H9 (cell line): ENCODE measurements at regions not wholly inside any gene's neighbourhood (a gene's known extent, or its start where the extent isn't known, plus 50 kb on each side); places are given as distances from the start of the nearest gene placed in this dataset.

Source experiments
- DNase-seq: peaks from one replicate; pipeline ENCODE4 v3.0.0-alpha.2; 2017
- H2AFZ ChIP-seq: one replicate; pipeline ENCODE4 v1.6.1; 2013; ENCODE audit warnings: mild to moderate bottlenecking, low read length, control low read depth, moderate library complexity
- H2AK5ac ChIP-seq: 2 replicates; pipeline ENCODE4 v1.6.1; 2013; ENCODE audit warnings: low read length, control low read depth, mixed read lengths; ENCODE audit not compliant: insufficient read length
- H2BK120ac ChIP-seq: one replicate; pipeline ENCODE4 v1.6.1; 2013; ENCODE audit warnings: low read depth, mild to moderate bottlenecking, low read length, control low read depth, inconsistent platforms; ENCODE audit not compliant: poor library complexity, severe bottlenecking
- H2BK12ac ChIP-seq: 2 replicates; pipeline ENCODE4 v1.6.1; 2013; ENCODE audit warnings: low read length, control low read depth, mixed read lengths, low read depth; ENCODE audit not compliant: insufficient read length
- H2BK15ac ChIP-seq: 2 replicates; pipeline ENCODE4 v1.6.1; 2013; ENCODE audit warnings: low read depth, low read length, control low read depth
- H2BK20ac ChIP-seq: one replicate; pipeline ENCODE4 v1.6.1; 2013; ENCODE audit warnings: low read depth, mild to moderate bottlenecking, low read length, control low read depth, inconsistent platforms; ENCODE audit not compliant: poor library complexity, severe bottlenecking
- H2BK5ac ChIP-seq: 2 replicates; pipeline ENCODE4 v1.6.1; 2013; ENCODE audit warnings: low read length, control low read depth, mixed read lengths; ENCODE audit not compliant: insufficient read length
- H3K14ac ChIP-seq: 2 replicates; pipeline ENCODE4 v1.6.1; 2013; ENCODE audit warnings: low read length, control low read depth; ENCODE audit not compliant: insufficient read depth
- H3K18ac ChIP-seq: 2 replicates; pipeline ENCODE4 v1.6.1; 2013; ENCODE audit warnings: low read depth, mild to moderate bottlenecking, mixed read lengths, low read length, control low read depth; ENCODE audit not compliant: insufficient read length
- H3K23ac ChIP-seq: 2 replicates; pipeline ENCODE4 v1.6.1; 2013; ENCODE audit warnings: low read length, control low read depth, mixed read lengths, low read depth; ENCODE audit not compliant: insufficient read length
- H3K23me2 ChIP-seq: 2 replicates; pipeline ENCODE4 v1.6.1; 2013; ENCODE audit warnings: low read depth, mild to moderate bottlenecking, mixed read lengths, low read length, control low read depth; ENCODE audit not compliant: insufficient read length, poor library complexity, severe bottlenecking
- H3K27ac ChIP-seq: 2 replicates; pipeline ENCODE4 v1.5.1; 2013; ENCODE audit warnings: low read length, control low read depth, mixed read lengths, low read depth; ENCODE audit not compliant: insufficient read length
- H3K27me3 ChIP-seq: 2 replicates; pipeline ENCODE4 v1.6.1; 2013; ENCODE audit warnings: low read length, control low read depth, inconsistent platforms; ENCODE audit not compliant: insufficient read depth
- H3K4ac ChIP-seq: 2 replicates; pipeline ENCODE4 v1.6.1; 2013; ENCODE audit warnings: low read depth, mild to moderate bottlenecking, control low read depth, inconsistent platforms, low read length, moderate library complexity
- H3K4me1 ChIP-seq: 2 replicates; pipeline ENCODE4 v1.6.1; 2013; ENCODE audit warnings: low read length, control low read depth, inconsistent platforms; ENCODE audit not compliant: insufficient read depth
- H3K4me2 ChIP-seq: 2 replicates; pipeline ENCODE4 v1.6.1; 2013; ENCODE audit warnings: low read length, control low read depth, mixed read lengths; ENCODE audit not compliant: insufficient read length, insufficient read depth
- H3K56ac ChIP-seq: 2 replicates; pipeline ENCODE4 v1.6.1; 2013; ENCODE audit warnings: low read depth, mild to moderate bottlenecking, mixed read lengths, low read length, control low read depth; ENCODE audit not compliant: insufficient read length
- H3K79me1 ChIP-seq: 2 replicates; pipeline ENCODE4 v1.6.1; 2013; ENCODE audit warnings: low read depth, mild to moderate bottlenecking, moderate library complexity, low read length, control low read depth, inconsistent platforms; ENCODE audit not compliant: insufficient read depth, poor library complexity, severe bottlenecking
- H3K79me2 ChIP-seq: 2 replicates; pipeline ENCODE4 v1.6.1; 2013; ENCODE audit warnings: low read length, control low read depth, inconsistent platforms; ENCODE audit not compliant: insufficient read depth
- H3K9ac ChIP-seq: 2 replicates; pipeline ENCODE4 v1.6.1; 2013; ENCODE audit warnings: low read length, control low read depth, mixed read lengths; ENCODE audit not compliant: insufficient read length; ENCODE audit errors: extremely low read depth
- H3K9me3 ChIP-seq: one replicate; pipeline ENCODE4 v1.6.1; 2013; ENCODE audit warnings: low read depth, low read length, inconsistent platforms; ENCODE audit not compliant: control insufficient read depth
- H3T11ph ChIP-seq: one replicate; pipeline ENCODE4 v1.6.1; 2013; ENCODE audit warnings: mild to moderate bottlenecking, low read length, control low read depth, inconsistent platforms
- H4K20me1 ChIP-seq: one replicate; pipeline ENCODE4 v1.6.1; 2013; ENCODE audit not compliant: control insufficient read depth, insufficient read length, insufficient read depth
- H4K5ac ChIP-seq: 2 replicates; pipeline ENCODE4 v1.6.1; 2013; ENCODE audit warnings: low read depth, mild to moderate bottlenecking, mixed read lengths, low read length, control low read depth; ENCODE audit not compliant: insufficient read length
- H4K8ac ChIP-seq: replicated peaks from 2 replicates; pipeline ENCODE4 v1.6.1; 2013; ENCODE audit warnings: low read length, control low read depth, mixed read lengths, low read depth; ENCODE audit not compliant: insufficient read length
- H4K91ac ChIP-seq: 2 replicates; pipeline ENCODE4 v1.6.1; 2013; ENCODE audit warnings: low read depth, mild to moderate bottlenecking, moderate library complexity, mixed read lengths, low read length, control low read depth; ENCODE audit not compliant: insufficient read length
- H3K27ac Mint-ChIP-seq, 3 experiments: 2 replicates in 2 of 3; 3 replicates in 1 of 3; pipeline ENCODE4 v1.8.0; 2020 to 2021; ENCODE audit warnings: mixed read lengths in 3 of 3, mild to moderate bottlenecking in 1 of 3, moderate library complexity in 1 of 3
- H3K27me3 Mint-ChIP-seq: 2 replicates; pipeline ENCODE4 v1.8.0; 2021; ENCODE audit warnings: low read depth, mild to moderate bottlenecking, moderate library complexity, mixed read lengths
- H3K36me3 Mint-ChIP-seq, 3 experiments: 2 replicates in 2 of 3; 3 replicates in 1 of 3; pipeline ENCODE4 v1.8.0; 2020 to 2021; ENCODE audit warnings: low read depth in 3 of 3, mixed read lengths in 3 of 3; ENCODE audit not compliant: insufficient read depth in 1 of 3
- H3K4me1 Mint-ChIP-seq, 2 experiments: 2 replicates each; pipeline ENCODE4 v1.8.0; 2020; ENCODE audit warnings: mixed read lengths in 2 of 2
- H3K4me3 Mint-ChIP-seq, 2 experiments: 2 replicates in 1 of 2; 3 replicates in 1 of 2; pipeline ENCODE4 v1.8.0; 2020 to 2021; ENCODE audit warnings: mild to moderate bottlenecking in 2 of 2, mixed read lengths in 2 of 2, moderate library complexity in 1 of 2
- H3K9me3 Mint-ChIP-seq, 2 experiments: 2 replicates in 1 of 2; 3 replicates in 1 of 2; pipeline ENCODE4 v1.8.0; 2020; ENCODE audit warnings: mild to moderate bottlenecking in 2 of 2, mixed read lengths in 2 of 2, moderate library complexity in 1 of 2
- CTCF ChIP-seq: fragments of 200-600 bp; sonication (generic); conservative IDR thresholded peaks from 3 replicates; pipeline ENCODE4 v1.8.0; 2021; ENCODE audit warnings: antibody characterized with exemption, mild to moderate bottlenecking
- WGBS: extraction: QIAGEN DNeasy Blood & Tissue Kit; methylation state at CpG from one replicate; pipeline ENCODE4 v1.1.7; 2013; ENCODE audit warnings: missing lambda C conversion rate, low lambda C conversion rate, mixed read lengths; ENCODE audit not compliant: insufficient read length; ENCODE audit errors: extremely low coverage; 5-methylcytosine and 5-hydroxymethylcytosine counted together

- no peak overlapping the region for H3K9ac ChIP-seq
- Mint-ChIP-seq H3K36me3 (no peaks in the 10 kb centered on the region), H3K9me3 (no peaks in the 10 kb centered on the region; a peak in 1 of 5 replicates), H3K4me1 (peaks cover 24 to 29% of the 10 kb centered on the region in 2 experiments), H3K27me3 (peaks cover 53% of the 10 kb centered on the region), H3K27ac (no peak overlapping the region), H3K4me3 (no peak overlapping the region)
- no peaks in the 10 kb centered on the region for H3K79me2 ChIP-seq
- DNase-seq, result no peak
- H2BK15ac ChIP-seq, result no peak overlapping the region
- H3K56ac ChIP-seq, result no peak overlapping the region
- H2AFZ ChIP-seq, result no peak overlapping the region
- no peak overlapping the region for H2BK20ac ChIP-seq
- no peaks in the 10 kb centered on the region for H4K20me1 ChIP-seq
- H2BK120ac ChIP-seq, result no peak overlapping the region
- no peak overlapping the region for H3K23ac ChIP-seq
- no peak overlapping the region for H4K8ac ChIP-seq
- H4K91ac ChIP-seq, result no peak overlapping the region
- H3T11ph ChIP-seq, result no peak overlapping the region
- no peak overlapping the region for H3K27ac ChIP-seq
- H3K4ac ChIP-seq, result no peak overlapping the region
- H3K79me1 ChIP-seq, result no peaks in the 10 kb centered on the region
- H3K9me3 ChIP-seq, result no peaks in the 10 kb centered on the region
- H2BK5ac ChIP-seq, result no peak overlapping the region
- H3K14ac ChIP-seq, result no peak overlapping the region
- no peak for TF ChIP-seq CTCF
- no CpG with 5 or more reads among the region's 6 CpGs for WGBS
- no peak overlapping the region for H2AK5ac ChIP-seq
- H2BK12ac ChIP-seq, result no peak overlapping the region
- H3K4me2 ChIP-seq, result no peak overlapping the region
- H3K27me3 ChIP-seq, result no peaks in the 10 kb centered on the region
- no peak overlapping the region for H4K5ac ChIP-seq
- H3K18ac ChIP-seq, result no peak overlapping the region
- no peaks in the 10 kb centered on the region for H3K23me2 ChIP-seq
- H3K4me1 ChIP-seq, result no peaks in the 10 kb centered on the region
Observed at GRCh38 chr10:78372806-78373205, 339.1 kb downstream of the RPS24 start.
